ENCODE measurements at regions not wholly inside any gene's neighbourhood (a gene's known extent, or its start where the extent isn't known, plus 50 kb on each side); places are given as distances from the start of the nearest gene placed in this dataset.

DNA sequence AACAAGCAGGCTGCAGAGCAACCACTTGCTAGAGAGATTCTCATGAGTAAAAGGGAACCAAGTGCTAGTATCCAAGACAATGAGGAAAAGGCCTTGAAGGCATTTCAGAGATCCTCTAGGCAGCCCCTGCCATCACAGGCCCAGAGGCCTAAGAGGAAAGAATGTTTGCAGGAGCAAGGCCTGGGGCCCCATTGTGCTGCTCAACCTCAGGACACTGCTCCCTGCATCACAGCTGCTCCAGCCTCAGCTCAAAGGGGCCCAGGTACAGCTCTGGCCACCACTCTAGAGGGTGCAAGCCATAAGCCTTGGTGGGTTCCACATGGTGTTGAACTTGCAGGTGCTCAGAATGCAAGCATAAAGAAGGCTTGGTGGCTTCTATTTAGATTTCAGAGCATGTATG is 243.0 kb upstream of the RPL38 start:
- TF ChIP-seq POLR2AphosphoS5 (IDR thresholded peaks at IDR 0.05; ENCODE audit: low read depth, low read length) (no peak), TAF1 (IDR thresholded peaks at IDR 0.05; ENCODE audit: borderline replicate concordance, insufficient read depth, low read length) (no peak)

Measured in PFSK-1 (cell line).